GM23248 (cell line): ENCODE measurements at regions not wholly inside any gene's neighbourhood (a gene's known extent, or its start where the extent isn't known, plus 50 kb on each side); places are given as distances from the start of the nearest gene placed in this dataset.

Source experiments
- EZH2 ChIP-seq: fragments of 200-600 bp; sonication (generic); IDR thresholded peaks from 2 replicates; pipeline ENCODE4 v1.6.1; 2018; ENCODE audit warnings: antibody characterized with exemption, mild to moderate bottlenecking; ENCODE audit not compliant: insufficient read depth, poor library complexity, severe bottlenecking
- EZH2phosphoT487 ChIP-seq: fragments of 200-600 bp; sonication (generic); IDR thresholded peaks from 2 replicates; pipeline ENCODE4 v1.6.1; 2018; ENCODE audit warnings: antibody characterized with exemption, moderate library complexity, mild to moderate bottlenecking, low read depth; ENCODE audit not compliant: insufficient read depth

- TF ChIP-seq EZH2phosphoT487, result no peak
- TF ChIP-seq EZH2, result no peak
Observed at GRCh38 chr6:146946559-146946958, 257.7 kb upstream of the STXBP5 start.
